Suprapubic skin (tissue), 3 donors: ENCODE measurements at regions not wholly inside any gene's neighbourhood (a gene's known extent, or its start where the extent isn't known, plus 50 kb on each side); places are given as distances from the start of the nearest gene placed in this dataset.

ENCODE experiments used
- CTCF ChIP-seq, 2 donors: fragments of 200-600 bp in 1 of 2; fragments of 450-650 bp in 1 of 2; sonication (generic) in 1 of 2; IDR thresholded peaks; one replicate each; pipeline ENCODE4 v1.5.1; 2016 to 2019; ENCODE audit warnings: antibody characterized with exemption in 2 of 2, mild to moderate bottlenecking in 1 of 2, moderate library complexity in 1 of 2
- POLR2A ChIP-seq, 2 donors: fragments of 450-650 bp; IDR thresholded peaks; one replicate each; pipeline ENCODE4 v1.6.1; 2017; ENCODE audit warnings: antibody characterized with exemption in 2 of 2, mild to moderate bottlenecking in 2 of 2, moderate library complexity in 2 of 2

GRCh38 chr1:29767088-29767685 is 530.9 kb downstream of the PTPRU start:
- no peak for TF ChIP-seq CTCF (IDR thresholded peaks at IDR 0.05)
- no peak for TF ChIP-seq POLR2A (IDR thresholded peaks at IDR 0.05)
